Neuronal stem cell (in vitro differentiated cells): ENCODE measurements at regions not wholly inside any gene's neighbourhood (a gene's known extent, or its start where the extent isn't known, plus 50 kb on each side); places are given as distances from the start of the nearest gene placed in this dataset.

ENCODE experiments used
- DNase-seq: peaks from one replicate; pipeline ENCODE4 v3.0.0-alpha.2; 2013; ENCODE audit warnings: low spot score
- H2AFZ ChIP-seq: one replicate; pipeline ENCODE4 v1.6.1; 2013; ENCODE audit warnings: mild to moderate bottlenecking, low read length, inconsistent platforms
- H2AK5ac ChIP-seq: 2 replicates; pipeline ENCODE4 v1.6.1; 2013; ENCODE audit warnings: low read depth, mild to moderate bottlenecking, inconsistent platforms, low read length, moderate library complexity, mixed read lengths
- H2BK120ac ChIP-seq: 2 replicates; pipeline ENCODE4 v1.6.1; 2013; ENCODE audit warnings: low read depth, mild to moderate bottlenecking, inconsistent platforms, low read length, moderate library complexity, mixed read lengths
- H2BK12ac ChIP-seq: one replicate; pipeline ENCODE4 v1.6.1; 2013; ENCODE audit warnings: low read length, inconsistent platforms
- H2BK15ac ChIP-seq: 2 replicates; pipeline ENCODE4 v1.6.1; 2013; ENCODE audit warnings: mild to moderate bottlenecking, low read length, inconsistent platforms, mixed read lengths
- H2BK5ac ChIP-seq: one replicate; pipeline ENCODE4 v1.6.1; 2013; ENCODE audit warnings: inconsistent platforms, mild to moderate bottlenecking, low read length, moderate library complexity
- H3K14ac ChIP-seq: one replicate; pipeline ENCODE4 v1.6.1; 2013; ENCODE audit warnings: low read length, inconsistent platforms
- H3K18ac ChIP-seq: 2 replicates; pipeline ENCODE4 v1.6.1; 2013; ENCODE audit warnings: low read length, inconsistent platforms
- H3K23ac ChIP-seq: 2 replicates; pipeline ENCODE4 v1.6.1; 2013; ENCODE audit warnings: low read depth, mild to moderate bottlenecking, mixed read lengths, low read length, inconsistent platforms; ENCODE audit not compliant: poor library complexity
- H3K27ac ChIP-seq: replicated peaks from 3 replicates; pipeline ENCODE4 v1.5.1; 2013; ENCODE audit warnings: low read length, inconsistent platforms
- H3K27me3 ChIP-seq, 3 experiments: 2 replicates each; pipeline ENCODE4 v1.6.1; 2013; ENCODE audit warnings: low read length in 3 of 3, mild to moderate bottlenecking in 2 of 3, inconsistent platforms in 1 of 3, low read depth in 1 of 3, mixed read lengths in 1 of 3, moderate library complexity in 1 of 3; ENCODE audit not compliant: control insufficient read depth in 3 of 3, insufficient read depth in 3 of 3
- H3K36me3 ChIP-seq, 2 donors: replicated peaks in 1 of 2; 2 replicates each; pipeline ENCODE4 v1.6.1; 2013; ENCODE audit warnings: low read length in 2 of 2; ENCODE audit not compliant: control insufficient read depth in 2 of 2, insufficient read depth in 2 of 2
- H3K4ac ChIP-seq: 2 replicates; pipeline ENCODE4 v1.6.1; 2013; ENCODE audit warnings: inconsistent platforms, mild to moderate bottlenecking, low read length, moderate library complexity
- H3K4me1 ChIP-seq, 2 donors: 1 replicate in 1 of 2; 2 replicates in 1 of 2; pipeline ENCODE4 v1.6.1; 2013; ENCODE audit warnings: low read length in 2 of 2, low read depth in 1 of 2; ENCODE audit not compliant: control insufficient read depth in 2 of 2, insufficient read depth in 1 of 2
- H3K4me2 ChIP-seq: one replicate; pipeline ENCODE4 v1.6.1; 2013; ENCODE audit warnings: mild to moderate bottlenecking, low read length, inconsistent platforms; ENCODE audit not compliant: insufficient read depth, poor library complexity, severe bottlenecking
- H3K4me3 ChIP-seq, 2 donors: 2 replicates each; pipeline ENCODE4 v1.5.1; 2013; ENCODE audit warnings: low read length in 2 of 2, mild to moderate bottlenecking in 2 of 2, inconsistent platforms in 1 of 2, moderate library complexity in 1 of 2
- H3K79me1 ChIP-seq: one replicate; pipeline ENCODE4 v1.6.1; 2013; ENCODE audit warnings: low read depth, mild to moderate bottlenecking, inconsistent platforms, low read length, moderate library complexity
- H3K9ac ChIP-seq: one replicate; pipeline ENCODE4 v1.6.1; 2013; ENCODE audit warnings: mild to moderate bottlenecking, low read depth, low read length, inconsistent platforms; ENCODE audit not compliant: poor library complexity
- H3K9me3 ChIP-seq, 2 donors: replicated peaks in 1 of 2; 2 replicates each; pipeline versions ENCODE3 to v1.6.1; 2013; ENCODE audit warnings: low read length in 2 of 2, mild to moderate bottlenecking in 2 of 2, inconsistent platforms in 1 of 2, low read depth in 1 of 2, mixed read lengths in 1 of 2, moderate library complexity in 1 of 2; ENCODE audit not compliant: control insufficient read depth in 2 of 2, insufficient read depth in 1 of 2
- H4K8ac ChIP-seq: one replicate; pipeline ENCODE4 v1.6.1; 2013; ENCODE audit warnings: low read depth, mild to moderate bottlenecking, inconsistent platforms, low read length, moderate library complexity
- H4K91ac ChIP-seq: one replicate; pipeline ENCODE4 v1.6.1; 2013; ENCODE audit warnings: low read length, low read depth, mild to moderate bottlenecking, inconsistent platforms; ENCODE audit not compliant: poor library complexity
- WGBS, 2 donors: extraction: QIAGEN DNeasy Blood & Tissue Kit; methylation state at CpG; one replicate each; pipeline ENCODE4 v1.1.7; 2013; ENCODE audit warnings: missing lambda C conversion rate in 2 of 2, mixed read lengths in 1 of 2; ENCODE audit not compliant: insufficient read length in 2 of 2, insufficient replicate concordance in 1 of 2; ENCODE audit errors: extremely low coverage in 2 of 2; 5-methylcytosine and 5-hydroxymethylcytosine counted together

- no peaks in the 10 kb centered on the region for H3K36me3 ChIP-seq
- no peak overlapping the region for H3K14ac ChIP-seq
- no peak overlapping the region for H4K91ac ChIP-seq
- H2AFZ ChIP-seq = no peak overlapping the region
- peaks cover 0 to 5% of the 10 kb centered on the region in 2 donors for H3K4me1 ChIP-seq
- H4K8ac ChIP-seq = no peak overlapping the region
- no peak overlapping the region for H2AK5ac ChIP-seq
- H3K9me3 ChIP-seq = no peaks in the 10 kb centered on the region
- no peak overlapping the region for H2BK12ac ChIP-seq
- no peak overlapping the region for H3K4ac ChIP-seq
- no CpG with 5 or more reads among the region's 2 CpGs for WGBS, 2 donors
- DNase-seq = no peak
- H3K27ac ChIP-seq = no peak overlapping the region
- H2BK120ac ChIP-seq = no peak overlapping the region
- H3K4me3 ChIP-seq = no peak overlapping the region
- no peak overlapping the region for H3K9ac ChIP-seq
- no peak overlapping the region for H2BK5ac ChIP-seq
- no peak overlapping the region for H3K4me2 ChIP-seq
- no peak overlapping the region for H2BK15ac ChIP-seq
- H3K23ac ChIP-seq = no peak overlapping the region
- no peaks in the 10 kb centered on the region for H3K79me1 ChIP-seq
- no peaks in the 10 kb centered on the region for H3K27me3 ChIP-seq
- H3K18ac ChIP-seq = no peak overlapping the region
Measured at GRCh38 chr13:31920727-31921100, 110.9 kb upstream of the FRY start.

GRCh38 chr13:31922724-31923123 lies 108.8 kb upstream of the FRY start:
- H3K4me2 ChIP-seq = no peak overlapping the region
- no CpG with 5 or more reads among the region's 1 CpG for WGBS, 2 donors

GRCh38 chr13:31923134-31923763 lies 108.3 kb upstream of the FRY start:
- no peak for DNase-seq
- Histone ChIP-seq H2BK120ac (no peak overlapping the region), H3K4me3 (no peak overlapping the region), H3K27me3 (no peaks in the 10 kb centered on the region), H2AK5ac (no peak overlapping the region), H3K36me3 (no peaks in the 10 kb centered on the region), H3K4me2 (no peak overlapping the region), H2AFZ (peak overlapping the region; percentile 38), H3K9ac (no peak overlapping the region), H2BK15ac (no peak overlapping the region), H3K27ac (no peak overlapping the region), H2BK5ac (no peak overlapping the region), H3K14ac (no peak overlapping the region), H3K4me1 (peaks cover 0 to 9% of the 10 kb centered on the region in 2 donors), H3K79me1 (no peaks in the 10 kb centered on the region), H3K23ac (no peak overlapping the region), H2BK12ac (no peak overlapping the region), H3K4ac (peak overlapping the region; percentile 86), H4K8ac (no peak overlapping the region), H3K18ac (no peak overlapping the region), H3K9me3 (no peaks in the 10 kb centered on the region), H4K91ac (no peak overlapping the region)
- no CpG with 5 or more reads among the region's 3 CpGs for WGBS, 2 donors

More at GRCh38 chr13:31922724-31923123, 108.8 kb upstream of the FRY start:
- H3K14ac ChIP-seq = no peak overlapping the region
- no peak overlapping the region for H2BK12ac ChIP-seq
- no peak for DNase-seq
- H4K91ac ChIP-seq = no peak overlapping the region
- H3K23ac ChIP-seq = no peak overlapping the region
- no peaks in the 10 kb centered on the region for H3K79me1 ChIP-seq
- H2AK5ac ChIP-seq = no peak overlapping the region
- H3K4ac ChIP-seq = no peak overlapping the region
- H4K8ac ChIP-seq = no peak overlapping the region
- no peak overlapping the region for H3K4me3 ChIP-seq
- no peaks in the 10 kb centered on the region for H3K27me3 ChIP-seq
- no peaks in the 10 kb centered on the region for H3K36me3 ChIP-seq
- no peak overlapping the region for H2AFZ ChIP-seq
- H2BK15ac ChIP-seq = no peak overlapping the region
- no peak overlapping the region for H3K18ac ChIP-seq
- H3K4me1 ChIP-seq = peaks cover 0 to 8% of the 10 kb centered on the region in 2 donors
- H3K9me3 ChIP-seq = no peaks in the 10 kb centered on the region
- no peak overlapping the region for H3K27ac ChIP-seq
- H2BK120ac ChIP-seq = no peak overlapping the region
- no peak overlapping the region for H3K9ac ChIP-seq
- no peak overlapping the region for H2BK5ac ChIP-seq

- no peak overlapping the region for H3K9ac ChIP-seq
- H3K9me3 ChIP-seq = no peaks in the 10 kb centered on the region
- no CpG with 5 or more reads among the region's 2 CpGs for WGBS, 2 donors
- H4K91ac ChIP-seq = no peak overlapping the region
- H3K18ac ChIP-seq = no peak overlapping the region
- no peak overlapping the region for H2AFZ ChIP-seq
- no peak for DNase-seq
- no peak overlapping the region for H2BK120ac ChIP-seq
- no peak overlapping the region for H3K4ac ChIP-seq
- H3K14ac ChIP-seq = no peak overlapping the region
- H2BK15ac ChIP-seq = no peak overlapping the region
- H3K4me2 ChIP-seq = no peak overlapping the region
- no peaks in the 10 kb centered on the region for H3K36me3 ChIP-seq
- H3K4me3 ChIP-seq = no peak overlapping the region
- no peaks in the 10 kb centered on the region for H3K27me3 ChIP-seq
- peaks cover 0 to 11% of the 10 kb centered on the region in 2 donors for H3K4me1 ChIP-seq
- H4K8ac ChIP-seq = no peak overlapping the region
- H2BK12ac ChIP-seq = no peak overlapping the region
- H3K79me1 ChIP-seq = no peaks in the 10 kb centered on the region
- no peak overlapping the region for H2BK5ac ChIP-seq
- no peak overlapping the region for H2AK5ac ChIP-seq
- H3K27ac ChIP-seq = no peak overlapping the region
- no peak overlapping the region for H3K23ac ChIP-seq
Measured at GRCh38 chr13:31925079-31925478, 106.5 kb upstream of the FRY start.
